ENCODE measurements at regions not wholly inside any gene's neighbourhood (a gene's known extent, or its start where the extent isn't known, plus 50 kb on each side); places are given as distances from the start of the nearest gene placed in this dataset.

- TF ChIP-seq, protein P1, sequence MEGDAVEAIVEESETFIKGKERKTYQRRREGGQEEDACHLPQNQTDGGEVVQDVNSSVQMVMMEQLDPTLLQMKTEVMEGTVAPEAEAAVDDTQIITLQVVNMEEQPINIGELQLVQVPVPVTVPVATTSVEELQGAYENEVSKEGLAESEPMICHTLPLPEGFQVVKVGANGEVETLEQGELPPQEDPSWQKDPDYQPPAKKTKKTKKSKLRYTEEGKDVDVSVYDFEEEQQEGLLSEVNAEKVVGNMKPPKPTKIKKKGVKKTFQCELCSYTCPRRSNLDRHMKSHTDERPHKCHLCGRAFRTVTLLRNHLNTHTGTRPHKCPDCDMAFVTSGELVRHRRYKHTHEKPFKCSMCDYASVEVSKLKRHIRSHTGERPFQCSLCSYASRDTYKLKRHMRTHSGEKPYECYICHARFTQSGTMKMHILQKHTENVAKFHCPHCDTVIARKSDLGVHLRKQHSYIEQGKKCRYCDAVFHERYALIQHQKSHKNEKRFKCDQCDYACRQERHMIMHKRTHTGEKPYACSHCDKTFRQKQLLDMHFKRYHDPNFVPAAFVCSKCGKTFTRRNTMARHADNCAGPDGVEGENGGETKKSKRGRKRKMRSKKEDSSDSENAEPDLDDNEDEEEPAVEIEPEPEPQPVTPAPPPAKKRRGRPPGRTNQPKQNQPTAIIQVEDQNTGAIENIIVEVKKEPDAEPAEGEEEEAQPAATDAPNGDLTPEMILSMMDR (IDR thresholded peaks at IDR 0.05): no peak
- no peak for TF ChIP-seq EZH2 (IDR thresholded peaks at IDR 0.05; ENCODE audit: borderline replicate concordance, insufficient read depth, low read depth, low read length, poor library complexity, severe bottlenecking)
Measured at GRCh38 chr1:5084676-5085075, 430.3 kb downstream of the AJAP1 start.
